GM18861 (cell line): ENCODE measurements at regions not wholly inside any gene's neighbourhood (a gene's known extent, or its start where the extent isn't known, plus 50 kb on each side); places are given as distances from the start of the nearest gene placed in this dataset.

Experiments
- ATAC-seq: cut with Tn5 transposase; IDR thresholded peaks from one replicate; pipeline ENCODE4 v1.9.1; 2021; ENCODE audit not compliant: unreplicated experiment

GRCh38 chr5:113900141-113900540, 386.6 kb downstream of the YTHDC2 start:
- ATAC-seq, result no peak

DNA sequence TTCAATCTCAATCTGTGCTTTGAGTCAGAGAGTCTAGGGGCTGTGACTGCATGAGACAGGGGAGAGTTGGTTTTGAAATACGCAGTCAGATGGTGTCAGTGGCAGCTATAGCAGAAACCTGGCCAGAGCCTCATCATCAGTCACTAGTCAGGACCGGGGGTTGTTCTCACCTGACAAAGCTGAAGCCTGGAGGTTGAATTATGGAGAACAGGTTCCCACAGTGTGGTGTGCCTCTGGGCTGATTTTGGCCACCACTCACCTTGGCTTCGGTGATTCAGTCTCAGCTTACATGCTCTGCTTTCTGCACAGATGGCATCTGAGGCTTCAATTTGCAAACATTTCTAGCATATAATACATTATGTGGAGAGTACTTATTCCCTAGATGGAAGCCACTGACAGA, 387.3 kb downstream of the YTHDC2 start:
- no peak for ATAC-seq

DNA sequence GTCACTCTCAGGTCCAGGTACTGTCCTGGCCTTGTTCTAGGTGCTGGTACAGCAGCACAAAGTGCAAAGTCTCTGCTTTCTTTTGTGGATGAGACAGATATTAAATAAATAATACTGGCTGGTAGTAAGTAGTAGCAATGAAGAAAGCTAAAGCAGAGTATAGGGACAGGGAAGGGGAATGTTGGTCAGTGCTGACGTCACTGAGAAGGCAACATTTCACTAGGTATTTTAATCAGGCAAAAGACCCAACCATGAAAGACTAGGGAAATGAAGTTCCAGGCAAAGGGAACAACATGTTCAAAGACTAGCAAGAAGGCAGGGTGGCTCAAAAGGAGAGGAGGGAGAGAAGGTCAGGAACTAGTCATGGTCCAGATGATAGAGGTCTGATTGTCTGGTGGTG, 388.2 kb downstream of the YTHDC2 start:
- no peak for ATAC-seq

DNA sequence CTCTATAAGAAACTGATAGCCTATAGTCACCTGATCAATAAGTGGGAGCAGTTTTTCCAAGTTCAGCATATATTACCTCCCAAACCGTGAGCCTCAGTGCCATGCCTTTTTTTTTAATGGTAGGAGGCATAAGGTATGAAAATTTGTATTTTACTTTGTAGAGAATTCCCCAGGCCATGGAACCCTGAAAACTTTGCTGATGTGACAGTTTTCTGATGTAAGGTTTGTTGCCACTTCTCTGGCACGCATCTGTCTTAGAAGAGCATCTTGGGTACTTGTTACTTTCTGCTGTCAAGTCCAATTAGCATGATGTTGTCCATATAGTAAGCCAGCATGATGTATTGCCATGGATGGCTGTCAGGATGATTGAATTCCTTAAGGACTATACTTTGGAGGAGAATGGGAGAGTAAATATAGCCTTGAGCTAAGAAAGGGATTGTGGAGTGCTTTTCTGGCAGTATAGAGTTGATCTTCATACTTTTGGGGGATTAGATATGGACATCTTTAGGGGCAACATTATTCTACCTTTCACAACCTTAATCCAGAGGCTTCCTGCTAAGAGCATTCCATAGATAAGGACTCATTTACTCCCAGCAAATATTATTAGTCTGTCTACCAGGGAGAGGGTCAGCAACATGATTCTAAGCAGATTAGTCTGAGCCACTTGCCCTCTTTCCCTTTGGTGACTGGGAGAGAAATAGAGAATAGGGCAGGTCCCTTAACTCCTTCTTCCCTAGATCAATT, 389.6 kb downstream of the YTHDC2 start:
- ATAC-seq, result no peak

DNA sequence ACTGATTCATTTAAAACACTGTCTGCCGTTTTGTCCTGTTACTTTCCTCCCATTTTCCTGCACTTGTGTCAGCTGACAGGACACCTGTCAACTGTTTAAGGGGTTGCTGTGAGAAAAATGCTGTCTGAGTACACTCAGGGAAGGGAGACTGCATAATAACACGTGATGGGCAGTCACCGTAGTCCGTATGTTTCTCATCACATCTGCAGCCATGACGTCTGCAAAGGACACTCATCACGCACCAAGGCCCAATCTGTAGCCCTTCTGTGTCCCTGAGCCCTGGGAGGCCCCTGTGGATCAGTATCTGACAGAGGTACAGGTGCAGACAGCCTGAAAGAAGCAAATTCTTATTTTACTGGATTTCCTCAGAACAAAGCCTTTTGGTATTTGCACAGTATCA, 396.3 kb downstream of the YTHDC2 start:
- no peak for ATAC-seq

DNA sequence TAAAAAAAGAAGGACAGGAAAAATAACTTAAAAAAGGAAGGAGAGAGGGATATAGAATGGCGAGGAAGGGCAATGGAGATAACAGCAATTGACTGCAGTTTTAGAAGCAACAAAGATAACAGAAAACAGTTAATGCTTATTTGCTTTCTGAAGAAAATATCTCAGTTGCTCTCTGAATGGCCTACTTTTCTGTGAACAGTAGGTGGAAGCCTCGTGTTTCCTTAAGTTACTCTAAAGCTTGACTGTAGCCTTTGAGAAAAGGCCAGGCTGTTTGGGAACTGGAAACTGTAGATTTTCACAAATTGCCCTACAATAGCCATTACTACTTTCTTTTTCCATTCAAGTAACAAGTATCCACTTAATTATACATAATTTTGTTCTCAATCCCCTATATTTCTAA, 404.5 kb downstream of the YTHDC2 start:
- ATAC-seq, result no peak

- ATAC-seq, result no peak
Observed at GRCh38 chr5:113922343-113922742, 408.8 kb downstream of the YTHDC2 start.

- no peak for ATAC-seq
Observed at GRCh38 chr5:113935453-113935852, 422.0 kb downstream of the YTHDC2 start.

DNA sequence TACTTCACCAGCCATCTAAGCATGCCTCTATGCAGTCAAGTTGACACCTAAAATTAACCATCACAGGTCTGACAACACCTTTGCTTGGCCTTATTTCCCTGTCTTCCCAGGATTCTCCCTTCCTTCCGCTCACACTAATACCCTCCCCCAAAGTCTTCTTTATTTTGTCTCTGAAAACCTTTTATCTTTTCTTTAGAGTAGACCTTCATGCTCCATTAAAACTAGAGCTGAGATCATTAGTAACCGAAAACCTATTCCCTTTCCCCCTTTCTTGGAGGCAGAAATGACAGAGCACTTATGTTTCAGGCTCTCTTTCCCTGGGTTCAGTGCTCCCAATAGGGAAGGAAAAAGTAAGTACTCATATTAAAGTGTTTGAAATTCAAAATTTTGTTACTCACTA, 423.8 kb downstream of the YTHDC2 start:
- ATAC-seq, result no peak

DNA sequence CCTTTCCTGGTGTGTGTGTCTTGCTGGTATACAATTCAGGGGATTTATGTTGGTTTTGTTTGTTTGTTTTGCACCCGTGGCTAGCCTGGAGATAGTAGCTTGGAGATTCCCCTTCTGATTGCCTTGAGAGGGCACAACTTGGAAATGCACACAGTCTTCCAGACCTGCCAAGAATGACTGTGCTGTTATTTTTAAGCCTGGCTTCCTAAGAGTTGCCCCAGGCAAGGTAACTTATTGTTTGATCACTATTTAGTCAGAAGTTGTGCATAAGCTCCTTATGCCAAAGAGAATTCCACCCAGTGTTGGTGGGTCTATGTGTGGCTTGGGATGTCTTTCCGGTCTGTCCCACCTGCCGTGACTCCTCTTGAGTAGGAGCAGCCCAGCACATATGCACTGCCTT, 421.9 kb upstream of the KCNN2 start:
- no peak for ATAC-seq

DNA sequence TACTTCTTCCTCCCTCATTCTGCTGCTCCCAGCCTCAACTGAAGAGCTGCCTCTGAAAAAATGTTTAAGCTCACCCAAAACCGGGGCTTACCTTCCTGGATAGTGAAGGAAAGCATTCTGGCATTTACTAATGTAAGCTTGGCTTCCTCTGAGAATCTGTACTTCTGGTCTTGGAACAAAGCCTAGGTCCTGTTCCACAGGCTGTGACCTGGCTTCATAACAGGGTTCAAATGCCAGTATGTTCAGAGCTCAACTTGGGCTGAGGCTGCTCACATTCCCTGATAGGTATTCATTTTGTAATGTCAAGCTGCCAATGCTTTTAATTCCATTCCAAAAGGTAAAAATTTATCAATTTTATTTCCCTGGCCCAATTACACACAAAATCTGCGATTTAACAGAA, 411.7 kb upstream of the KCNN2 start:
- no peak for ATAC-seq

DNA sequence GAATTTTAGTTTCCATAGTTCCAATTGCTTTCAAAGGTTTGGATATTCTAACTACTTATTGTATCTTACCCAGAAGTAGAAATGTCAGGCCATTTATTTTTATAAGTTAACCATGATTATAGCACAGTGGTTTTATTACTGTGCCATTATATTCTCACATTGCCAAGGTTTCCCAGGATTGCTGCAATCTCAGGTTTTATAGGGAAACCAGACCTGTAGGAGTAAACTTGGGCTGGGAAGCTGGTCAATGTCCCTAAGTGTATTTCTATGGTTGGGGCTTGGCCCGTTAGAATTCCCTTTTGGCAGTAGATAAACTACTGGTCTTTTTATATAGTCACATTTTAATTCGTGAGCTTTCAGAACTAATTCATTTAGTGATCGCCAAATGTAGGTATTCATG, 396.6 kb upstream of the KCNN2 start:
- ATAC-seq, result no peak

- ATAC-seq, result no peak
Observed at GRCh38 chr5:113969901-113970300, 392.0 kb upstream of the KCNN2 start.

DNA sequence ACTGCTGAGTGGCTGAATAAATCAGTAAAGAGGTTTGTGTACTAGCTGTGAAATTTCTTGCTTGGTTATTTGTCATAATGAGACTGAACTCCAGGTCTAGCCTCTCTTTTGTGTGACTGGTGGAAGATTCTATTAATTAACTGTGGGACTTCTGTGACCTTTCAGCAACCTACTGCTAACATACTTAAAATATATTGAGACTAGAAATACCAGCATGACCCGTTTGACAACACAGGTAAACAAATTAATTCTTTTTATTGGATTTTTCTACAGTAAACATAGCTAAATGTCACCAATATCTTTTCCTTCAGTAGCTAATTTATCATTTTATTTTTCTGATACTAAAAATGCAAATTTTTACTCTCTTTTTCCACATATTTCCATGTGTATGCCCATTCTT, 390.4 kb upstream of the KCNN2 start:
- no peak for ATAC-seq

DNA sequence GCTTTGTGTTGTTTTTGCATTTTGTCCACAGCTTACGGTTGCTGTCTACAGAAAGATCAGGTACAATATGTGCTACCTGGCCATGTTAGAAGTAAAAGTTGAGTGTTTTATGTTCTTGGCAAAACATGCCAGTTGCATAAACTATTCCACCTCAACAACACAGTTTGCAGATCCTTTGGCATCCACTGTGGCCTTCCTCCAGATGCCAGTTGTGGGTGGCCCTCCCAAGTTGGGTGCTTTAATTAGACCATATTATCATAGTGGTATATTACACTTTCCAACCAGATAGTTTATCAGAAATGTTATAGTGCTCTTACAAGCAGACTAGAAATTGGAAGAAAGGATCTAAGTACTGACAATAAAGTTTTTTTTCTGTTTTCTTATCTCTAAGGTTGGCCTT, 386.9 kb upstream of the KCNN2 start:
- no peak for ATAC-seq

DNA sequence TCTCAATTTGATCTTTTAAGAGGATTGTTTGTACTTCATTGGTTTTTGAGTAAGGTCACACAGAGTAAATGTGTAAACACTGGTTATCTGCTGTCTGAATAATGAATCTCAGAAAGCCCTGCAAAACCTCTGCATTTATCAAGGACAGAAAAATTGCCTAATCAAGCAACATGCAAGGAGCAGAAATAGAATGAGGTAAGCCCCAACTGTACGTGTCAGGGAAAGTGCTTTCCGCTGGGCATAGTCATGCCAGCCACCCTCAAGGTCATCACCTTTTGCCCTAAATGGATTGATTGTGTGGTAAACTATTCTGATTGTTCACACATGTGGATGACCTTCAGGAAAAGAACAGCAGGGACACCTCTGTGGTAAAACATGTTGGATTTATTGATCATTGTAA, 376.9 kb upstream of the KCNN2 start:
- no peak for ATAC-seq

- no peak for ATAC-seq
Observed at GRCh38 chr5:113985505-113985904, 376.4 kb upstream of the KCNN2 start.

DNA sequence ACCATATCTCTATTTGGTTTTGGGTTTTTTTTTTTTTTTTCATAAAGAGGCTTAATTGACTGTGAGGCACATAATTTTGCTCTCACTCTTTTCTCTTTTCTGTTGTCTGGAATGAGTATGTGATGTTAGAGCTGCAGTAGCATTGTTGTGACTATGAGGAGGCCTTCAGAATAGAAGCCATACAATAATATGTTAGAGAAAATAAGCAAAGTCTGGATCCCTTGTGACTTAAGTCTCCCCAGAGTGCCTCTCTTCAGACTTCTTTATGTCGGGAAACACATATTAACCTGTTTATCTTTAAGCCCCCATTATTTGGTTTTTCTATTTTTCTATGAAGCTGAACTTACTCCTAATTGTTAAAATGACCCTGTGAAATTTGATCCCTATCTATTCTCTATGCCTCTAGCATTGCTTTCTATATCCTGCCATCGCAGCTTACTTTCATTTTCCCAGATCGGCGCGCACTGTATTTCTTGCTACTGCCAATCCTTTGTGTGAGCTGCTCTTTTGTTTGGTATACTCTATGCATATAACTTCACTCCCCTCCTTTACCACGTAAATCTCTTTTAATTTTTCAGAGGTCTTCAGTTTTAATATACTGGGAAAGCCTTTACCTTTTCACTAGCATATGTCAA, 372.5 kb upstream of the KCNN2 start:
- ATAC-seq, result no peak

GRCh38 chr5:113989913-113990305, 372.0 kb upstream of the KCNN2 start:
- ATAC-seq, result no peak

GRCh38 chr5:114001076-114001475, 360.8 kb upstream of the KCNN2 start:
- ATAC-seq, result no peak

GRCh38 chr5:114006582-114006981, 355.3 kb upstream of the KCNN2 start:
- ATAC-seq, result no peak

GRCh38 chr5:114007678-114008077, 354.2 kb upstream of the KCNN2 start:
- ATAC-seq, result no peak

GRCh38 chr5:114010362-114010761, 351.5 kb upstream of the KCNN2 start:
- ATAC-seq, result no peak
